ENCODE measurements at regions not wholly inside any gene's neighbourhood (a gene's known extent, or its start where the extent isn't known, plus 50 kb on each side); places are given as distances from the start of the nearest gene placed in this dataset.

DNA sequence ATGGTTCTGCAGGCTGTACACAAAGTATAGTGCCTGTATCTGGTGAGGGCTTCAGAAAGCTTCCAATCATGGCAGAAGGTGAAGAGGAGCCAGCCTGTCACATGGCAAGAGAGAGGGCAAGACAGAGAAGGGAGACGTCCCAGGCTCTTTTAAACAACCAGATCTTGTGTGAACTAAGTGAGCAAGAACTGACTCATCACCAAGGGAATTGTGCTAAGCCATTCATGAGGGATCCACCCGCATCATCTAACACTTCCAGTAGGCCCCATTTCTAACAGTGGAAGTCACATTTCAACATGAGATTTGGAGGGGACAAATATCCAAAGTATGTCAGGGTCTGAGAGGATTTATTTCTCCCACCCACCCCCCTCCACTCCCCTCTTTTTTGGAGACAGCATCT, 56.2 kb upstream of the ELAC2 start:
- no peak overlapping the region for H2BK20ac ChIP-seq (ENCODE audit: low read length)
- DNase-seq (ENCODE audit: low read depth in 1 of 2, low spot score in 2 of 2) (no peak), FAIRE-seq (no peak)
- H3K27ac ChIP-seq (ENCODE audit: low read depth, low read length): no peak overlapping the region
- H2BK12ac ChIP-seq (ENCODE audit: low read depth, low read length): no peak overlapping the region
- H2BK120ac ChIP-seq (replicated peaks; ENCODE audit: low read depth, low read length): no peak overlapping the region
- WGBS, 2 experiments (ENCODE audit: extremely low coverage in 1 of 2, insufficient coverage in 1 of 2, insufficient read length in 1 of 2, insufficient replicate concordance in 2 of 2, low coverage in 1 of 2, low lambda C conversion rate in 2 of 2, missing lambda C conversion rate in 1 of 2): 83% methylated on average over 2 of the region's 2 CpGs; no CpG with 5 or more reads in 1 of the 2 experiments
- H3K79me2 ChIP-seq (ENCODE audit: control insufficient read depth in 1 of 2, insufficient read depth in 2 of 2, low read length in 2 of 2): no peaks in the 10 kb centered on the region
- H4K20me1 ChIP-seq (replicated peaks in 1 of 2; ENCODE audit: control insufficient read depth in 1 of 2, insufficient read depth in 2 of 2, low read length in 2 of 2): no peaks in the 10 kb centered on the region
- TF ChIP-seq KDM1A (IDR thresholded peaks at IDR 0.05; ENCODE audit: borderline replicate concordance, low read length) (no peak), SIX5 (IDR thresholded peaks at IDR 0.05; ENCODE audit: low read depth, low read length) (no peak), CEBPB (IDR thresholded peaks at IDR 0.05; ENCODE audit: low read depth, low read length) (no peak), SIN3A (conservative IDR thresholded peaks at IDR 0.05 in 1 of 2, IDR thresholded peaks at IDR 0.05 in 1 of 2; ENCODE audit: low read depth in 1 of 2, low read length in 2 of 2) (no peak), SP1 (IDR thresholded peaks at IDR 0.05; ENCODE audit: low read depth, low read length) (no peak), EGR1 (IDR thresholded peaks at IDR 0.05; ENCODE audit: borderline replicate concordance, low read depth, low read length) (no peak)
- no peak overlapping the region for H3K18ac ChIP-seq (ENCODE audit: extremely low read depth, low read length)
- ChIA-PET CTCF (ENCODE audit: partially characterized antibody) (interaction anchor here (0.9 to 1.1 kb wide), 2 partner anchors 41 to 43 kb away, joined by 3 to 4 read pairs; no protein-coding TSS in a partner anchor), POLR2A (ENCODE audit: partially characterized antibody) (no interaction called here)
- no peaks in the 10 kb centered on the region for H3K27me3 ChIP-seq (replicated peaks in 1 of 4; ENCODE audit: control insufficient read depth in 3 of 4, extremely low read depth in 1 of 4, insufficient read depth in 3 of 4, low read length in 3 of 4)
- no peak overlapping the region for H3K56ac ChIP-seq (replicated peaks; ENCODE audit: insufficient read length, low read depth, low read length)
- no peaks in the 10 kb centered on the region for H3K9me3 ChIP-seq (ENCODE audit: insufficient read depth in 2 of 2, low read depth in 1 of 2, low read length in 1 of 2)
- no peak overlapping the region for H3K4ac ChIP-seq (replicated peaks; ENCODE audit: insufficient read length, low read depth, low read length)
- no peak overlapping the region for H2BK5ac ChIP-seq (ENCODE audit: low read depth, low read length)
- no peak overlapping the region for H3K23ac ChIP-seq (ENCODE audit: insufficient read length)
- H3K36me3 ChIP-seq (ENCODE audit: control insufficient read depth in 2 of 4, insufficient read depth in 4 of 4, low read length in 3 of 4): no peaks in the 10 kb centered on the region
- no peak overlapping the region for H4K5ac ChIP-seq (ENCODE audit: insufficient read length, low read depth, low read length)
- no peak overlapping the region for H3K4me3 ChIP-seq (ENCODE audit: extremely low read depth in 1 of 4, insufficient read depth in 2 of 4, low read depth in 3 of 4, low read length in 4 of 4)
- H3K9ac ChIP-seq (replicated peaks in 1 of 4; ENCODE audit: extremely low read depth in 1 of 4, low read depth in 3 of 4, low read length in 3 of 4): no peak overlapping the region
- H3K4me2 ChIP-seq (ENCODE audit: insufficient read depth in 1 of 2, low read depth in 2 of 2, low read length in 2 of 2): no peak overlapping the region
- H3K14ac ChIP-seq (ENCODE audit: insufficient read length): no peak overlapping the region
- no peak overlapping the region for H2BK15ac ChIP-seq (ENCODE audit: low read length)
- H3K79me1 ChIP-seq (ENCODE audit: low read depth, low read length): no peaks in the 10 kb centered on the region
- H4K8ac ChIP-seq (ENCODE audit: extremely low read depth, insufficient read depth, low read length): no peak overlapping the region
- H4K91ac ChIP-seq (replicated peaks; ENCODE audit: insufficient read length, low read length): no peak overlapping the region
- no peaks in the 10 kb centered on the region for H3K23me2 ChIP-seq (ENCODE audit: low read depth, low read length)
- H2AFZ ChIP-seq (ENCODE audit: low read length): no peak overlapping the region; the same call in 1 of the 2 replicates
- no peaks in the 10 kb centered on the region for H3K4me1 ChIP-seq (replicated peaks in 1 of 4; ENCODE audit: control insufficient read depth in 3 of 4, insufficient read depth in 4 of 4, low read length in 3 of 4)
- H2AK5ac ChIP-seq (ENCODE audit: low read depth, low read length): no peak overlapping the region
